Left lung (tissue), 4 donors: ENCODE measurements at regions not wholly inside any gene's neighbourhood (a gene's known extent, or its start where the extent isn't known, plus 50 kb on each side); places are given as distances from the start of the nearest gene placed in this dataset.

ENCODE experiments used
- ATAC-seq: fragments of 200-7000 bp; cut with Tn5 transposase; one replicate; pipeline ENCODE4 v1.9.1; 2020; ENCODE audit warnings: moderate library complexity
- DNase-seq, 4 donors: peaks; one replicate each; pipeline ENCODE4 v3.0.0-alpha.2; 2013 to 2020
- H3K27ac ChIP-seq, 2 donors: fragments of 200-600 bp; sonication (generic) in 1 of 2; one replicate each; pipeline versions ENCODE4 v1.5.0 to v1.8.0; 2020 to 2021
- H3K27me3 ChIP-seq, 2 donors: fragments of 200-600 bp; sonication (generic) in 1 of 2; one replicate each; pipeline versions ENCODE4 v1.5.0 to v1.8.0; 2020 to 2021
- H3K36me3 ChIP-seq, 2 donors: fragments of 200-600 bp; sonication (generic) in 1 of 2; one replicate each; pipeline versions ENCODE4 v1.5.0 to v1.8.0; 2020 to 2021
- H3K4me1 ChIP-seq, 2 donors: fragments of 200-600 bp; one replicate each; pipeline ENCODE4 v1.8.0; 2021
- H3K4me3 ChIP-seq, 2 donors: fragments of 200-600 bp; sonication (generic) in 1 of 2; one replicate each; pipeline versions ENCODE4 v1.5.0 to v1.8.0; 2020 to 2021; ENCODE audit warnings: mild to moderate bottlenecking in 1 of 2
- H3K9me3 ChIP-seq, 2 donors: fragments of 200-600 bp; sonication (generic) in 1 of 2; one replicate each; pipeline versions ENCODE4 v1.5.0 to v1.8.0; 2020 to 2021
- intact Hi-C, 2 donors: fragments of 100-400 bp; cut with DNase I; formaldehyde crosslinking; loops; one replicate each; pipeline versions ENCODE4 v1.11.2 to v1.14.2; 2022
- TF ChIP-seq, protein P1 (sequence below), 2 donors: fragments of 200-600 bp; sonication (generic) in 1 of 2; IDR thresholded peaks; one replicate each; pipeline versions ENCODE4 v1.5.0 to v1.8.0; 2021; ENCODE audit warnings: antibody characterized with exemption in 2 of 2
- donor health status: DM: no; HTN: yes; CAD: no.
- donor health status: DM: no; HTN: no; CAD: no.

DNA sequence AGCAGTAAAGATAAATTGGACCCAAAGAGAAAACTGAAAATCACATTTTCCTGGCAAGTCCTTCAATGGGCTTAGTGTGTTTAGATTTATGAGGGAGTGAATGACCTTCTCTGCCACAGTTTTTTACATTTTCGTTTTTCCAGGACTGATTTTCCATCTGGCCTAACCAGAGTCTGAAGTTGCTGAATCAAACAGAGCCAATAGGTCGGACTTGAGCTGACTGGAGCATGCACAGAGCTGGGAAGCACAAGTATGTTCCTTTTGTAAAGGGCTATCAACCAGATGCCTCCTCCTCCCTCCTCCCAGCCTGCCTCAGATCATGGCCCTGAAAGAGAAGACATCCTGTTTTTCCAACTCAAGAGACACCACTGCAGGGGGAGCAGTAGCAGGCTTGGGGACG, 126.0 kb upstream of the ANKRD1 start:
- Histone ChIP-seq H3K9me3 (no peaks in the 10 kb centered on the region), H3K4me1 (no peaks in the 10 kb centered on the region), H3K27ac (no peak overlapping the region), H3K4me3 (no peak overlapping the region), H3K27me3 (no peaks in the 10 kb centered on the region), H3K36me3 (no peaks in the 10 kb centered on the region)
- DNase-seq (no peak), ATAC-seq (peak; percentile 67)
- TF ChIP-seq, protein P1, sequence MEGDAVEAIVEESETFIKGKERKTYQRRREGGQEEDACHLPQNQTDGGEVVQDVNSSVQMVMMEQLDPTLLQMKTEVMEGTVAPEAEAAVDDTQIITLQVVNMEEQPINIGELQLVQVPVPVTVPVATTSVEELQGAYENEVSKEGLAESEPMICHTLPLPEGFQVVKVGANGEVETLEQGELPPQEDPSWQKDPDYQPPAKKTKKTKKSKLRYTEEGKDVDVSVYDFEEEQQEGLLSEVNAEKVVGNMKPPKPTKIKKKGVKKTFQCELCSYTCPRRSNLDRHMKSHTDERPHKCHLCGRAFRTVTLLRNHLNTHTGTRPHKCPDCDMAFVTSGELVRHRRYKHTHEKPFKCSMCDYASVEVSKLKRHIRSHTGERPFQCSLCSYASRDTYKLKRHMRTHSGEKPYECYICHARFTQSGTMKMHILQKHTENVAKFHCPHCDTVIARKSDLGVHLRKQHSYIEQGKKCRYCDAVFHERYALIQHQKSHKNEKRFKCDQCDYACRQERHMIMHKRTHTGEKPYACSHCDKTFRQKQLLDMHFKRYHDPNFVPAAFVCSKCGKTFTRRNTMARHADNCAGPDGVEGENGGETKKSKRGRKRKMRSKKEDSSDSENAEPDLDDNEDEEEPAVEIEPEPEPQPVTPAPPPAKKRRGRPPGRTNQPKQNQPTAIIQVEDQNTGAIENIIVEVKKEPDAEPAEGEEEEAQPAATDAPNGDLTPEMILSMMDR (IDR thresholded peaks at IDR 0.05): no peak
- intact Hi-C loops: no loop called here

DNA sequence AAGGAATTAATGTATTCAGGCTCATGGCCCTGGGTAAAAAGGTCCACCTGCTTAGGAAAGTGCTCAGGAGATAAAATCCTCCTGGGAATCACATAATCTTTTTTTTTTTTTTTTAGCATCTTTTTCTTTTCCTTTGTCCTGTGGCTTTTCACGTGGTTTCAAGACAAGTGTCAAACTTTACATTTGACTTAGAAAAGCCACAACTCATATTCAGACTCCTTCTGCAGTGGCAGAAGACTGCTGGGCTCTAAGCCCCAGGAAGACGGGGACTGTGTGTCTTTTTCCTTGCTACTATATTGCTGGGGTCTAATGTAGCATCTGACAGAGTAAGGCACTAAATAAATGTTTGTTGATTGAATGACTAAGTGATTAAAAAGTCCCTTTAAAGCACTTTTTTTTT, 127.5 kb upstream of the ANKRD1 start:
- Histone ChIP-seq H3K9me3 (no peaks in the 10 kb centered on the region), H3K27me3 (no peaks in the 10 kb centered on the region), H3K36me3 (no peaks in the 10 kb centered on the region), H3K4me3 (no peak overlapping the region), H3K27ac (no peak overlapping the region), H3K4me1 (no peaks in the 10 kb centered on the region)
- TF ChIP-seq, protein P1 (IDR thresholded peaks at IDR 0.05): no peak
- ATAC-seq (no peak), DNase-seq (no peak)
- intact Hi-C loops: no loop called here

DNA sequence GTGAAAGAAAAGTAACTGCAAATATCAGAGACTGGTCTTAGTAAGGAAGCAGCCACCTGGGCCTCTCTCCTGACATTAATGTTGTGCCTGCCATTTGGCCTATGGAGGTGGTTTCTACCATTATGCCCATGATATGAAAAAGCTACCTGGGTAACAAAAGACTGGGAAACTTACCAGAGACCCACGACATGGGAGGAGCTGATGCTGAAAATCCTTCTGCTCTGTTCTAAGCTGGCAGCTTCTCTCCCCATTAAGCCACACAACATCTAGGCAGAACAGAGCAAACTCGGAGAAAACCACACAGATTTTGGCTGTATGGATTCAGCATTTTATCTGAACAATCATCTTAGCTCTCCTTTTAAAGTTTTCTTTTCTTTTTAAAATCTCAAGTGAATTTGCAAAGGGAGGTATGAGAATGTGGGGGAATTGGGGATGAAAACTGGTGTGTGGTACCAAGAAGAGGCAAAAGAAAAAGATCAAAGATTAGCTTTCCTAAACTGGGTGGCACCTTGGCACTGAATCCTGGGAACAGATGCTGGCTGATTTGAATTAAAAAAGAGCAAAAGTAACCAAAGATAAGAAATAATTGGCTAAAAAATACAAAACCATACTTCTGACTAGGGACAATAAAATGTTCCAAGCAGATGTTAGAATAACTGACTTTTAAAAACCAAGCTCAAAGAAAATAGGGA, 128.6 kb upstream of the ANKRD1 start:
- Histone ChIP-seq H3K27me3 (no peaks in the 10 kb centered on the region), H3K36me3 (no peaks in the 10 kb centered on the region), H3K4me1 (no peaks in the 10 kb centered on the region), H3K9me3 (no peaks in the 10 kb centered on the region), H3K4me3 (no peak overlapping the region), H3K27ac (peak overlapping the region; percentile 0 to 2)
- ATAC-seq (no peak), DNase-seq (no peak)
- TF ChIP-seq, protein P1 (IDR thresholded peaks at IDR 0.05): no peak
- intact Hi-C loops: no loop called here

DNA sequence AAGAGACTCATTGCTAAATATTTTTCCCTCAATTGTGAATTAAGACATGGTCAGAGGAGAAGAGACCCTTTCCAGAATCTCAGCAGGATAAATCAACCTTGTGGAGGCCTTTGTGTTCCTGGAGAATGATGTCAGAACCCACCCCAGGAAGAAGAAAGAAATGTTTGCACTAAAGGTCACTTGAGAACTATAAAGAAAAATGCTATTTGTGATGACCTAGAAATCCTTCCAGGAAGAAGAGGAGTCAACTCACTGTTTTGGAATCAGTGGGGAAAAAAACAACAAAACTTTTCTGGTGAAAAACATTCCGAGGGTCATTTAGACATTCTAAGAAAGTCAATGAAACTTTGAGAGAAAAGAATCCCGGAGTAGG, 129.1 kb upstream of the ANKRD1 start:
- Histone ChIP-seq H3K4me1 (no peaks in the 10 kb centered on the region), H3K27me3 (no peaks in the 10 kb centered on the region), H3K9me3 (no peaks in the 10 kb centered on the region), H3K4me3 (no peak overlapping the region), H3K36me3 (no peaks in the 10 kb centered on the region), H3K27ac (peak overlapping the region; percentile 0 to 2)
- ATAC-seq: no peak
- TF ChIP-seq, protein P1 (IDR thresholded peaks at IDR 0.05): no peak
- DNase-seq: no peak
- intact Hi-C loops: no loop called here

DNA sequence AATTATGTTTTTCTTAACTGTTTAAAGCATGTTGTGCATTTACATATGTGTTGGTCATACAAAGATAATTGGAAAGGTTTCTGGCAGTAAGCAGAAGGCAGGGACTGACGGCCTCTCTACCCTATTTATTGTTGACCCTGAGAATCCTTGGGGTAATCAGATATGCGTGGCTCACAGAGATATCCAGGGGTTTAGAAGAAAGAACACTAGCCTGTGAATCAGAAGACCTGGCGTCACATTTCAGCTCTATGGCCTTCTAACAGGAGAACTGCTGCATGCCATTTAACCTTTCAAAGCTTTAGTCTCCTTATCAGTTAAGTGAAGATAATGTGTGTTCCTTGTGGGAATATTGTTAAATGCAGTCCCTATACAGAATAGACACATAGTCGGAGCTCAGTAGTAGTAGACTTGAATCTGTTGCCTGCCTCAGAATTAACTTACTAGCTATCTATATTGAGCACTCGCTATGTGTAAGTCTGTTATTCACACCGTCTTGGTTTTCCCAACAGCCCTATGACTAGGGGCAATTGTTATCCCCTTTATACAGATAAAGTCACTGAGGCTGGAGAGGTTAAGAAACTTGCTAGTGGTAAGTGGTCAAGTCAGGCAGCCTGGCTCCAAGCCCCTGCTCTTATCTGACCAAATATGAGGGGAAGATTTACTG, 129.6 kb upstream of the ANKRD1 start:
- peak overlapping the region in 1 of 2 donors; percentile 0 for H3K27ac ChIP-seq
- H3K4me1 ChIP-seq: no peaks in the 10 kb centered on the region
- ATAC-seq (no peak), DNase-seq (no peak)
- H3K27me3 ChIP-seq: no peaks in the 10 kb centered on the region
- TF ChIP-seq, protein P1 (IDR thresholded peaks at IDR 0.05): no peak
- H3K36me3 ChIP-seq: no peaks in the 10 kb centered on the region
- H3K4me3 ChIP-seq: no peak overlapping the region
- intact Hi-C loops: no loop called here
- H3K9me3 ChIP-seq: no peaks in the 10 kb centered on the region
